Loucy (cell line): ENCODE measurements at regions not wholly inside any gene's neighbourhood (a gene's known extent, or its start where the extent isn't known, plus 50 kb on each side); places are given as distances from the start of the nearest gene placed in this dataset.

Experiments
- EZH2phosphoT487 ChIP-seq: fragments of 200-600 bp; IDR thresholded peaks from 2 replicates; pipeline ENCODE4 v1.6.1; 2018; ENCODE audit warnings: antibody characterized with exemption, mild to moderate bottlenecking, moderate library complexity, borderline replicate concordance
- TF ChIP-seq, protein P1 (sequence below): fragments of 200-600 bp; sonication (generic); conservative IDR thresholded peaks from 2 replicates; pipeline ENCODE4 v1.5.1; 2014; ENCODE audit warnings: mild to moderate bottlenecking, antibody characterized with exemption, low read length

DNA sequence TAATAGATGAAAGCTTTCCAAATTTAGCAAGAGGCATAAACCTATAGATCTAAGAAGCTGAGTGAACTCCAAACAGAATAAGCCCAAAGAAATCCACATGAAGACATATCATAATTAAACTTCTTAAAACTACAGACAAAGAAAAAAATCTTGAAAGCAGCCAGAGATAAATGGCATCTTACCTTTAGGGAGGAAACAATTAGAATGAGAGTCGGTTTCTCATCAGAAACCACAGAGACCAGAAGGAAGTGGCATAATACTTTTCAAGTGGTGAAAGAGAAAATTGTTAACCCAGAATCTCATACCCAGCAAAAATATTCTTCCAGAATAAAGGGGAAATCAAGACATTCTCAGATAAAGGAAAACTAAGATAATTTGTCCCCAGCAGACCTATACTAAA is 98.9 kb upstream of the NANOS1 start:
- TF ChIP-seq, protein P1, sequence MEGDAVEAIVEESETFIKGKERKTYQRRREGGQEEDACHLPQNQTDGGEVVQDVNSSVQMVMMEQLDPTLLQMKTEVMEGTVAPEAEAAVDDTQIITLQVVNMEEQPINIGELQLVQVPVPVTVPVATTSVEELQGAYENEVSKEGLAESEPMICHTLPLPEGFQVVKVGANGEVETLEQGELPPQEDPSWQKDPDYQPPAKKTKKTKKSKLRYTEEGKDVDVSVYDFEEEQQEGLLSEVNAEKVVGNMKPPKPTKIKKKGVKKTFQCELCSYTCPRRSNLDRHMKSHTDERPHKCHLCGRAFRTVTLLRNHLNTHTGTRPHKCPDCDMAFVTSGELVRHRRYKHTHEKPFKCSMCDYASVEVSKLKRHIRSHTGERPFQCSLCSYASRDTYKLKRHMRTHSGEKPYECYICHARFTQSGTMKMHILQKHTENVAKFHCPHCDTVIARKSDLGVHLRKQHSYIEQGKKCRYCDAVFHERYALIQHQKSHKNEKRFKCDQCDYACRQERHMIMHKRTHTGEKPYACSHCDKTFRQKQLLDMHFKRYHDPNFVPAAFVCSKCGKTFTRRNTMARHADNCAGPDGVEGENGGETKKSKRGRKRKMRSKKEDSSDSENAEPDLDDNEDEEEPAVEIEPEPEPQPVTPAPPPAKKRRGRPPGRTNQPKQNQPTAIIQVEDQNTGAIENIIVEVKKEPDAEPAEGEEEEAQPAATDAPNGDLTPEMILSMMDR, result no peak
- no peak for TF ChIP-seq EZH2phosphoT487
